NCI-H1092 treated with DMSO at 0.1 percent for 48 hours (cell line): ENCODE measurements at regions not wholly inside any gene's neighbourhood (a gene's known extent, or its start where the extent isn't known, plus 50 kb on each side); places are given as distances from the start of the nearest gene placed in this dataset.
"Not testable (repeated sequence)": the region's sequence is repeated elsewhere in the genome, so short reads cannot be mapped to it uniquely, and the experiment has no call there.

Experiments
- DNase-seq: peaks from one replicate; lab custom pipeline; 2025; lab: John Stamatoyannopoulos, UW

DNA sequence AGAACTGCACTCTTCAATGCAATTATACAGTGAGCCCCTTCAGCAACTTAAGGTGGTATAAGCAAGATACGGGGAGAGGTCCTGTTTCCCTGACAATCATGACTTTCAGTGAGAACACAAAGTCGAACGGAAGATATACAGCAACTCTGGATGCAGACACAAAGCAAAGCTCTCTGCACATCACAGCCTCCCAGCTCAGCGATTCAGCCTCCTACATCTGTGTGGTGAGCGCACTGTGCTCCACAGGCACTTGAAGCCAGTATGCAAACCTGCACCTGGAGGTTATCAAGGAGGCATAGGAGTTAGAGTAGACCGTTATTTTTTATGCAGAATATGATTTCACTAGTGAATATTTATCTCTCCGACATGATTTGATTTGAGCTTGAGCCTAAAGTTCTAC, 152.2 kb upstream of the OR4E1 start:
- no peak for DNase-seq

DNA sequence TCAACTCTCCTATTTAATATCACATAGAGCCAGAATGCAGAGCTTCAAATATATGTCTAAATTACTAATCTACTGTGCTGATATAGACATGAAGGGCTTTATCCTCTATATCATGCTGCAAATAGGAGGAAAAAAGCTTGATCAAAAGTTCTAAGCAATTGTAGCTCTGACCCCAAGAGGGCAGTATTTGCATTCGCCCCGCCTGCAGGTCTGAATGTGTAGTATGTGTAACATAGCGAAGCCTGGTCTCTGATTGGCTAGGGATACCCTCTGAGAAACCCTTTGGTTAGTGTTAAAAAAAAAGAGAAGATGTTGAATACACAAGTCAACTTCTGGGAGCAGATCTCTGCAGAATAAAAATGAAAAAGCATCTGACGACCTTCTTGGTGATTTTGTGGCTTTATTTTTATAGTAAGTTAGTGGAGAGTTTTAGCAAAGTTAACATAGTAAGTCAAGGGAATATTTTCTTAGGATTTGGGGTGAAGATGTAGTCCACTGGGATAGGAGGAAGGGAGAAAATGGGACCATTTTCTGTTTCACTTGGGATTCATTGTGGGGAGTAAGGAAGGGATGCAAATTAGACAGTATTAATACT, 151.6 kb upstream of the OR4E1 start:
- DNase-seq, result no peak

DNA sequence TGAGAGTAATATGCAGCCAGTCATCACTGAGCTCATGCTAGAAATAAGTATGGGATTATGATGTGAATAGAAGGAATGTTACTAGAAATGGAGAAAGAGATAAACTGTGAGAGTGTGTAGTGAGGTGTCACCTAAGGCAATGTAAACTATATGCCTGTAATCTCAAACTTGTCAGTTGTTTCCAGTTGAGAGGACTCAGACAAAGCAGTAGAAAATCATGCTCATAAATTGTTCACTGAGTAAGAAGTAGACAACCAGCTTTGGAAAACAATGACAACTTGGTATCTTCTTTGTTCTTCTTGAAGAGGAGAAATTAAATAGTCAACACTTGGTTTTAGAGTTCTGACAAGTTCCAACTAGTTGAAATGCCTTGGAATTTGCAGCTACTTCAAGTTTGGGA, 148.5 kb upstream of the OR4E1 start:
- DNase-seq, result no peak

DNA sequence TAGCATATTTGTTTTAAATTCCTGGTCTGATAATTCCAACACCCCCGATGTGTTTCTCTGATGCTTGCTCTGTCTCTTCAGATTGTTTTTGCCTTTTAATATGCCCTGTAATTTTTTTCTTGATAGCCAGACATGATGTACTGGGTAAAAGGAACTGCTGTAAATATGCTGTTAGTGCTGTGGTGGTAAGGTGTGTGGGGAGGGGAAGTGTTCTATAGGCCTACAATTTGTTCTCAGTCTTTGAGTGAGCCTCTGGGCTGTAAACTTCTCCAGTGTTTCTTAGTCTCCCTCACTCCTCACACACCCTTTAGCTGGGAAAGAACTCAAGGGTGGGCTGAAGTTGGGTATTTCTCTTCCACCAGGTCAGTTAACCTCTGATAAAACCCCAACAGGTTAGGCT, 147.0 kb upstream of the OR4E1 start:
- DNase-seq, result no peak

DNA sequence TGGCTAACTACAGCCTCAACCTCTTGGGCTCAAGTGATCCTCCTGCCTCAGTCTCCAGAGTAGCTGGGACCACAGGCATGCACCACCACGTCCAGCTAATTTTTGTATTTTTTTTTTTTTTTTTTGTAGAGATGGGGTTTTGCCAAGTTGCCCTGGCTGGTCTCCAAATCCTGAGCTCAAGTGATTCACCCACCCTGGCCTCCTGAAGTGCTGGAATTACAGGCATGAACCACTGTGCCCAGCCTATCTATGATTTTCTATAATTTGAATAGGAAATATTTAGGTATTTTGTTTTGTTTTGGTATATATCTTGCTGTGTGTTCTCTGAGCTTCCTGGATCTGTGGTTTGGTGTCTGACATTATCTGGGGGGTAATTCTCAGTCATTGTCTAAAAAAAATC, 146.3 kb upstream of the OR4E1 start:
- DNase-seq, result not testable (repeated sequence)

DNA sequence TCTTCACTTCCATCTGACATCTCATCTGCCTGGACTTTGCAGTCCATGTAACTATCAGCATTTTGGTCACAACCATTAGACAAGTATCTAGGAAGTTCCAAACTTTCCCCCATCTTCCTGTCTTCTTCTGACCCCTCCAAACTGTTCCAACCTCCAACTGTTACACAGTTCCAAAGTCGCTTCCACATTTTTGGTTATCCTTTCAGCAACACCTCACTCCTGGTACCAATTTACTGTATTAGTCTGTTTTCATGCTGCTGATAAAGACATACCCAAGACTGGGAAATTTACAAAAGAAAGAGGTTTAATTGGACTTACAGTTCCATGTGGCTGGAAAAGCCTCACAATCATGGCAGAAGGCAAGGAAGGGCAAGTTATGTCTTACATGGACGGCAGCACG, 143.4 kb upstream of the OR4E1 start:
- not testable (repeated sequence) for DNase-seq

DNA sequence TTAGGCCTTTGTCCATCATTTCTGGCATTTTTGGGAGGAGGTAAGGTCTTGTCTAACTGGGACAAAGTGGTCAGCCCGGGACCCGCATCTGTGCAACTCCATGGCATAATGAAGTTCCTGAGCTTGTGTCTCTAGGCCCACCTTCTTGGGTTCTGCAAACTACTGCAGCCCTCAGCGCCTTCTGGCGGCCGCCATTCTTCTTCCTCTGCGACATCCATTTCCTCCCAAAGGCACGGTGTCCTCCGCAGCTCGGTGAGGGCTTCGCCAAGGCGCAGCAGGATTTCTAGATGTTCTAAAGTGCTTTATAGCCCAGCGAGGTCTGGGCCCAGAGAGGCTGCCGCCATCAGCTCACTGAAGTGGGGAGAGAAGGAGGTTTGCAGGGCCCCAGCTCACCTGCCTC, 134.4 kb upstream of the OR4E1 start:
- DNase-seq, result no peak

DNA sequence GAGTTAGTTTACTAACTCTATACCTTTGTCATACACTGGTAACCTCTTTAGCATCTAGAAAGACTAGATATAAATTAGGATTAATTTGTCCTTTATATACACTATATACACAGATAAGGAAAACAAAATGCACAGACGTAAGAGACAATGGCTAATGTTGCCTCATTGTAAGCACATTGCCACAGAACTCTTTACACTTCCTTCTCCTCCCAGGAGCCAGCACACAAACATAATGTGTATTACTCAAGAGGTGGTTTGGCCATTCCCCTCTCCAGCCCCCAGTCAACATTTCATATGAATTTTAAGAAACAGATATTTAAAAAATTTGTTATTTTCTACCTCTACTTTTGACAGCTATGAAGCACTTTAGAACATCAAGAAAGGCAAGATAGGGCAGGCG, 131.4 kb upstream of the OR4E1 start:
- DNase-seq, result no peak

DNA sequence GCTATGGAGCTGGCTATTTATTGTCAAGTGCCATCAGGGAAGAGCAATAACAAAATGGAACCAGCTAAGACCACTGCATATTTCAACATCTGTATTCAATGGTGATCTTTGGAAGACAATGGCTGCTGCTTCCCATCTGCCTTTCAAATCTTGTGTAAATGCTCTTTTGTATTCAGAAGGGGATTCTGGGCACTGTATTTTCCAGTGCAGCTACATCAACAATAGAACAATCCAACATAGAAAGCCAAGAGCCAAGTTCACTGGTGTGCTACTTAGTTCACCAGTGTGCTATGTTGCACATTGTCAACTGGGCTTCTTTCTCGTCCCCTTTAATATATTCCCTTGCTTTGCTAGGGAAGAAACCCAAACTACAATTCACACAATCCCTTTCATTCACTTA, 128.8 kb upstream of the OR4E1 start:
- no peak for DNase-seq

DNA sequence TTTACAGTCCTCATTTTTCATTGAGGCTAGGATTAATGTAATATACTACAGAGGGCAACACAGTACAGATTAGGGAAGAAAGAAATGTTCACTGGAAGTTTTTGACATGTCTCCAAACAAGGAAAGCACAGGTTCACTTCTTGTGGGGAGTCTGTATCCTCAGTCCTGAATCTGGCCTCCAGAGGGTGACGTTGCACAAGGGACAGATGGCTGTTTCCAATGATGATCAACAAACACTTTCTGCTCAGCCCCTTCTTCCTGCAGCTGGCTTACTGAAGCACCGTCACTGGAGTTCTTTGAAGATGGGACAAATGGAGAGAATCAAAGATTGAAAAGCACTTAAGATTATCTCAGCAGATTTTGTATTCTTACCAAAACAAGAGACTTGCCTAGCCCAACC, 123.3 kb upstream of the OR4E1 start:
- no peak for DNase-seq

DNA sequence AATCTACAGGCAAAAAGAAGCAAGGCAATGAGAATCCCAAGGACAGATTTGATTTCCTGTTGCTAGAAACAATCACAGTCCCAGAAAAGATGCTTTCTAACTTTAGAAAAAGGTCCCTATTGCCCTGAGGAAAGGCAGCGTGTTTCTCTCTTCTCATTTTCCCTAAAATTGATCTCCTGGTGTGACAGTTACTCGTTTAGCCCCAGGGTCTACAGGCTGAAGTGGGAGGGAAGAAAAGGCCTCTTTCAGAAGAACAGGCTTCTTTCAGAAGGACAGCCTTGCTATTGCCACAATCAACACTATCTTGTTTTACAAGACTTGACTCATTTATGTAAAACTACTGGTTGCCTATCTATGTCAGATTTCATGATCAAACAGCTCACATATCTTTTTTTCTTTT, 121.8 kb upstream of the OR4E1 start:
- no peak for DNase-seq

DNA sequence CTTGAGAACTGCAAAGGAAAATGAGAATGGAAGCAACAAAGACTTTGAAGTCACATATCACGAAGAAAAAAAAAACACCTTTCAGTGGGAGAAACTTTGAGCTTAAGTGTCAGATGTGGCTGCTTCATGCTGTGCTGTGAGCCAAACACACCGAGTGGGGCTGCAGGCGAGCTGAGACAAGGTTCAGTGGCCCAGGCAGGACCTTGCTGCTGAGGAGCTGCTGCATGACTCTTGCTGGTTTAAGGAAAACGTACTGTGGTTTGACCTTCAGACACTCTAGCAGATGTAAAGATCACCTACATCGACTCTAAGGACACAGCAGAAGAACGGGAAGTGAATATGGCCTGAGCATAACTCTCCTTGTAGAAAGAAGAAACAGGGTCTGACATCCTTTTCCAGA, 118.1 kb upstream of the OR4E1 start:
- no peak for DNase-seq

DNA sequence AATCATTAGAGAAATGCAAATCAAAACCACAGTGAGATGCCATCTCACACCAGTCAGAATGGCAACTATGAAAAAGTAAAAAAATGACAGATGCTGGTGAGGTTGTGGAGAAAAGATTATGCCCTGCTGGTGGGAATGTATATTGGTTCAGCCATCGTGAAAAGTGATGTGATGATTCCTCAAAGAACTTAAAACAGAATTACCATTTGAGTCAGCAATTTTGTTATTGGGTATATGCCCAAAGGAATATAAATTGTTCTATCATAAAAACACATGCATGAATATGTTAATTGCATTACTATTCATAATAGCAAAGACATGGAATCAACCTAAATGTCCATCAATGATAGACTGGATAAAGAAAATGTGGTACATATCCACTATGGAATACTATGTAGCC, 115.1 kb upstream of the OR4E1 start:
- DNase-seq, result not testable (repeated sequence)

DNA sequence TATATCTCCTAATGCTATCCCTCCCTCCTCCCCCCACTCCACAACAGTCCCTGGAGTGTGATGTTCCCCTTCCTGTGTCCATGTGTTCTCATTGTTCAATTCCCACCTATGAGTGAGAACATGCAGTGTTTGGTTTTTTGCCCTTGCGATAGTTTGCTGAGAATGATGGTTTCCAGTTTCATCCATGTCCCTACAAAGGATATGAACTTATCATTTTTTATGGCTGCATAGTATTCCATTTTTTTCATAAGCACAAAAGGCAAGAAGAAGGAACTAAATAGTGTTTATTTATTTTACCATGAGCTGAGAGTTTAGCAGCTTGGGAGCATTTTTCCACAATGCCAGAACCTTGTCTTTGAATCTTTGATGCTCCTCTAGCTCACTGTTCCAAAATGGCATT, 113.6 kb upstream of the OR4E1 start:
- DNase-seq, result not testable (repeated sequence)

DNA sequence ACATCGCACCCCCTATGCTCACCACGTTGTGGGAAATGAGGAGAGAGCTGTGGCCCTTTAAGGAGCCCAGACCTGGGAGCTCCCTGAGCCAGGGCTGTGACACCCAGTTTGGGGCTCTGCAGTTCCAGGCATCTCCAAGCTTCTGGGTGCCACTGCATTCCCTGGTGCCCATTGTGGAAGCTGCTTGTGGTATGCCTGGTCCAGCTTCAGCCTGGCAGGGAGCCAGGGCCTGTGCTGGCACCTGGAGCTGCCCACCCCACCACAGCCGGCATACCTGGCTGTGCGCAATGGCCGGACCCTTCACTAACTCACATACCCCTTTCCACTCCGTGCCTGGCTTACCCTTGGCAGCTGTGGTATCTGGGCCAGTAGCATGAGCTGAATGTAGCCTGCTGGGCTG, 107.9 kb upstream of the OR4E1 start:
- DNase-seq, result no peak

DNA sequence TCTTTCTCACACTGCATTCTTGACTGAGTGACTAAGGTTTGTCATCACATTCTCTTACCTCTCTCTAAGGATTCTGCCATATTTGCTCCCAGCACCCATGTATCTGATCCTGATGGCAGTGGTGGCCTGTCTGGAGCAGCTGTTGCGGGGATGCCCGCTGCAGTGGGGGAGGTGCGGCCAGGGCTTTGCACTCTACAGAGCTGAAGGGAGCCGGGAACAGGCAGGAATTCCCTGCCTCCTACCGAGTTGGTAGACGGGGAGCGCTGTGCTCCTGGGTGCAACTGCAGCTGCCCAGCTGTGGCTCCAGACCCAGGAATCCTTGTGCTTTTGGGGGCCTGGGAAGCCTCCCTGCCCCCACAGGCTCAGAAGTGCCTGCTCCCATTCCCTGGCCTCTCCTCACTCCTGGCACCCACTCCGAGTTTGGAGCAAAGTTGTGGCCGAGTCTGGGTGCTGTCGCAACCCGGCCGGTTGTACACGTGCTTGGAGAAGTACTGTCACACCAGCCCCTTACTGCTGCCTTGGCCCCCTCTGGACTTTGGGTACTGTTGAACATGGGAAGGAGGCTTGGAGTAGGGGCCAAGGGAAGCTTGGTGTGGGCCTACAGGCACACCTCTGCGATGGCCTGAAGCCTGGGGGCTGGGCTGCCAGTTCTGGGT, 106.9 kb upstream of the OR4E1 start:
- DNase-seq, result no peak

DNA sequence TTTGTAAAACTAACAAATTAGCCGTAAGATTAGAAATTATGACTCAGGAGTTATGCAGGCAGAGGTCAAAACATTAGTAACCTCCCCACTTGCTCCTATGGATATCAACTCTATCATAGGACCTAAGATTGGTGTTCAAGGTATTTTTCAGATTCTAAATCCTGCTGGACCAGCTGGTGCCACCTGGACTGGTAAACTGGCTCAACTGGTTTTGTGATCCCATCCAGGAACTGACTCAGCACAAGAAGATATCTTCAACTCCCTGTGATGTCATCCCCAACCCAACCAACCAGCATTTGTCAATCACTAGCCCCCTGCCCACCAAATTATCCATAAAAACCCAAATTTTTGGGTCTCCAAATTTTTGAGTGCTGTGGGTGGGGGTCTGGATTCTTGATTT, 98.1 kb upstream of the OR4E1 start:
- no peak for DNase-seq

DNA sequence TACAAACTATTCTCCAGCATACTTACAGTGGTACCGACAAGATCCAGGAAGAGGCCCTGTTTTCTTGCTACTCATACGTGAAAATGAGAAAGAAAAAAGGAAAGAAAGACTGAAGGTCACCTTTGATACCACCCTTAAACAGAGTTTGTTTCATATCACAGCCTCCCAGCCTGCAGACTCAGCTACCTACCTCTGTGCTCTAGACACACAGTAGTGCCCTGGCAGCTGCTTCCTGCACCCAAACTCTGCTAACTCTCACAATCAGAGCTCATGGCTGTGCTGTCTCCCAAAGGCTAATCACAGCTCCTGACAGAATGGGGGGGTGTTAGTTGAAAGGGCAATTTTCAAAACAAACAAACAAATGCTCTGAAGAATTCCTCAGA, 95.2 kb upstream of the OR4E1 start:
- DNase-seq, result no peak

DNA sequence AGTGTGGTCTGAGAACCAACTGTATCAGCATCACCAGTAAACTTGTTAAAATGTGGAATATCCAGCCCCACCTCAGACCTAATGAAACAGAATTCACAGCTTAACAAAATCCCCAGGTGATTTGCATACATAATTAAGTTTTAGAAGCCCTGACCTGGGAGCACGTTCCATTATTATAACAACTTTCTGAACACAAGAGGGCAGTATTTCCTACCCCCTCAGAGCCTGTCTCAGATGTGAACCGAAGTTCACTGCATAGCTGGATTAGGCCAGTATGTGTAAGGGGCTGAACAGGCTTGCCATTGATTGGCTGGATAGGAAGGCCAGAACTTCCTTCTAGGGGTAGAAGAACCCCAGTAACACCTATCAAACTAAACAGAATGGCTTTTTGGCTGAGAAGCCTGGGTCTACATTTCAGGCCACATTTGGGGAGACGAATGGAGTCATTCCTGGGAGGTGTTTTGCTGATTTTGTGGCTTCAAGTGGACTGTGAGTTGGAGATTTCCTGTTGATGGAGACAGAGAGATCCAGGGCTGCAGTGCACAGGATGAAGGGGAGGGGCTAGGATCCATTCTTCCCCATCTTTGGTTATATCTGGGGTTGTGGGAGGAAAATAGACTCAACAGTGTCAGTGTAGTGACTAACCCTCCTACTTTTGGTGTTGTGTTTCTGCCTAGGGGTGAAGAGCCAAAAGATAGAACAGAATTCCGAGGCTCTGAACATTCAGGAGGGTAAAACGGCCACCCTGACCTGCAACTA, 94.7 kb upstream of the OR4E1 start:
- DNase-seq, result no peak

DNA sequence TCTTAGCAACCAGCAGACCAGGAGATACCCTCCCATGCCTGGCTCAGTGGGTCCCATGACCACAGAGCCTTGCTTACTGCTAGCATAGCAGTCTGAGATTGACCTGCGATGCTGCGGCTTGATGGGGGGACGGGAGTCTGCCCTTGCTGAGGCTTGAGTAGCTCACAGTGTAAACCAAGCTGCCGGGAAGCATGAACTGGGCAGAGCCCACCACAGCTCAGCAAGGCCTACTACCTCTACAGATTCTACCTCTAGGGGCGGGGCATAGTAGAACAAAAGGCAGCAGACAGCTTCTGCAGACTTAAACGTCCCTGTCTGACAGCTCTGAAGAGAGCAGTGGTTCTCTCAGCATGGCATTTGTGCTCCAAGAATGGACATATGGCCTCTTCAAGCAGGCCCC, 86.7 kb upstream of the OR4E1 start:
- not testable (repeated sequence) for DNase-seq

DNA sequence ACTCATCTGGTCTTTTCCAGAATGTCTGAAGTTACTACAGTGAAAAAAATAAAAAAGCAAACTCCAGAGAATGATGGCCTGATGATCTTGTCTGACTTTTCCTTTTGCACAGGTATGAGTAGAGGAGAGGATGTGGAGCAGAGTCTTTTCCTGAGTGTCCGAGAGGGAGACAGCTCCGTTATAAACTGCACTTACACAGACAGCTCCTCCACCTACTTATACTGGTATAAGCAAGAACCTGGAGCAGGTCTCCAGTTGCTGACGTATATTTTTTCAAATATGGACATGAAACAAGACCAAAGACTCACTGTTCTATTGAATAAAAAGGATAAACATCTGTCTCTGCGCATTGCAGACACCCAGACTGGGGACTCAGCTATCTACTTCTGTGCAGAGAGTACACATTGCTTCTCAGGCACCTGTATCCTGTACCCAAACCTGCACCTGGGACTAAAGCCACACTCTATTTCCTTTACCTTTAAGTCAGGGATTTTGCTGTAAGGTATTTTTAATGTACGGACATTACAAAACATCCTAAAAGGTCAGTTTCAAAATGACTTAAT, 75.8 kb upstream of the OR4E1 start:
- no peak for DNase-seq

DNA sequence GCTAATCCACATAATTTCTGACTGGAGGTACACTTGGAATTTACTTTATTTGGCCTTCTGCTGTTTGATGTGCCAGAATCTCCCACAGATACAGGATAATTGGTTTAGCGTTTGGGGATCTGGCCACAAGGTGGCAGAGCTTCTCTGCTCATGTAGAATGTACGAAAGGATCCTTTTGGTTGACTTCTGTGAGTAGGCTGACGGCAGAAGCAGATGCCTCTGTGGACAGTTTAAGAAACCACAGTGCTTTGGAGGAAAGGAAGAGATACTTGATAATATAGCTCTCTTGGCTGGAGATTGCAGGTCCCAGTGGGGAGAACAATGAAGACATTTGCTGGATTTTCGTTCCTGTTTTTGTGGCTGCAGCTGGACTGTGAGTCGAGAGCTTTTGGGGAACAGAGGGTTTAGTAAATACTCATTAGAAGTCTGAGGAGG, 75.3 kb upstream of the OR4E1 start:
- DNase-seq, result peak; percentile 31

DNA sequence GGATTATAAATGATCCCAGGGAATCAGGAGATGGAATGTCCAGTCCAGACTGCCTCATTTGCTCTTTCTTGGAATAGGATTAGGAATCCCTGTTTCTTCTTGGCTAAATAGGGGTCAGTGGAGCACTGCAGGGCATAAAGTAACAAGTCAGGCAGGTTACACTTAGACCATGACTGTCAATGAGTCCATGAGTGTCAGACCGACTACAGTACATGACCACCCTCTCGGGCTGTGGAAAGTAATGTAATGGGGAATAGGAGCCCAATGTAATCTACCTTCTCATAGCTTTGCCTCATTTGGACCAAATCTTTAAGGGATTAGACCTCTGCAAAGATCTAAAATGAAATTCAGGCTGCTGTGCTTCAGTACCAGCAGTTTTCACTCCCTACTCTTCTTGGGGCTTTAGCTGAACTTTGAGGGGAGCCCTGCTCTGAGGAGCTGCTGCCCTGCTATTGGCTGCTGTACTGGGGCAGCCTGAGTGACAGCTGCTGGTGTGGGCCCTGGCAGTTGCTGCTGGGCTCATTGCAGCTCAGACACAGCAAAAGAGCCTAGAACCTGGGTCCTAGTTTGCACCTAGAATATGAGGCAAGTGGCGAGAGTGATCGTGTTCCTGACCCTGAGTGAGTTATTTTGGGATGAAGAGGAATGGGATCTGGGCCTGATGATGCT, 62.2 kb upstream of the OR4E1 start:
- DNase-seq, result no peak
